Osteoblast (primary cell): ENCODE measurements at regions not wholly inside any gene's neighbourhood (a gene's known extent, or its start where the extent isn't known, plus 50 kb on each side); places are given as distances from the start of the nearest gene placed in this dataset.

Source experiments
- DNase-seq: peaks from one replicate; pipeline ENCODE4 v3.0.0; 2011; ENCODE audit warnings: low spot score, mixed read lengths; ENCODE audit not compliant: insufficient read length; ENCODE audit errors: missing footprints
- H2AFZ ChIP-seq: 2 replicates; pipeline ENCODE4 v1.6.0; 2011; ENCODE audit warnings: mild to moderate bottlenecking, low read length
- H3K27ac ChIP-seq: 2 replicates; pipeline ENCODE4 v1.5.1; 2011; ENCODE audit warnings: mild to moderate bottlenecking, low read depth, low read length, moderate library complexity
- H3K27me3 ChIP-seq: 2 replicates; pipeline ENCODE4 v1.6.0; 2012; ENCODE audit warnings: mild to moderate bottlenecking, control low read depth, inconsistent platforms, low read length, moderate library complexity; ENCODE audit not compliant: insufficient read depth
- H3K36me3 ChIP-seq: 2 replicates; pipeline ENCODE4 v1.5.1; 2011; ENCODE audit warnings: mild to moderate bottlenecking, low read length, control low read depth, moderate library complexity; ENCODE audit not compliant: insufficient read depth
- H3K4me1 ChIP-seq: 2 replicates; pipeline ENCODE4 v1.5.1; 2011; ENCODE audit warnings: mild to moderate bottlenecking, low read length, control low read depth, moderate library complexity; ENCODE audit not compliant: insufficient read depth
- H3K4me2 ChIP-seq: 2 replicates; pipeline ENCODE4 v1.6.0; 2011; ENCODE audit warnings: mild to moderate bottlenecking, low read length; ENCODE audit not compliant: insufficient read depth
- H3K4me3 ChIP-seq: fragments of 200-600 bp; sonication (generic); 3 replicates; pipeline ENCODE4 v1.5.1; 2012; ENCODE audit warnings: mild to moderate bottlenecking, low read length, inconsistent platforms; ENCODE audit not compliant: insufficient read depth
- H3K79me2 ChIP-seq: 2 replicates; pipeline ENCODE4 v1.6.0; 2012; ENCODE audit warnings: mild to moderate bottlenecking, low read length, control low read depth, inconsistent platforms; ENCODE audit not compliant: insufficient read depth
- H3K9me3 ChIP-seq: 2 replicates; pipeline ENCODE4 v1.5.1; 2011; ENCODE audit warnings: low read depth, low read length, control low read depth
- H4K20me1 ChIP-seq: 2 replicates; pipeline ENCODE4 v1.6.0; 2012; ENCODE audit warnings: mild to moderate bottlenecking, low read length, control low read depth; ENCODE audit not compliant: insufficient read depth
- CTCF ChIP-seq: IDR thresholded peaks from 2 replicates; pipeline ENCODE4 v1.5.1; 2011; ENCODE audit warnings: mild to moderate bottlenecking, low read depth, low read length, moderate library complexity; ENCODE audit errors: extremely low read depth

DNA sequence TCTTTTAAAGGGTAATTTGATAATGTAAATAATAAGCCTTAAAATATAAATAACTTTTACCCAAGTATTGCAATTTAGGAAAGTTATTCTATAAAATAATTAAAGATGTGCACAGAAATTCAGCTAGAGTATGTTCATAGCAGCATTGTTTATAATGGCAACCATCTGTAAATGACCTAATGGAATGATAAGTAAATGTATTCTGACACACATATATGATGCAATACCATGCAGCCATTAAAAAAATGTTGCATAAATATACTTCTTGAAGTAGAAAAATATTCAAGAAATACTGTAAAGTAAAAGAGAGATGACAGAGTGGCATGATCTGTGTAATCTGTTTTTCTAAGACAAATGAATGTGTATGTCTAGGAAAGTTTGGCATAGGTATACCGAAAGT is 545.7 kb downstream of the ZEB2 start:
- no peaks in the 10 kb centered on the region for H3K4me1 ChIP-seq
- no peak overlapping the region for H2AFZ ChIP-seq
- no peaks in the 10 kb centered on the region for H3K27me3 ChIP-seq
- H3K9me3 ChIP-seq: no peaks in the 10 kb centered on the region
- H3K79me2 ChIP-seq: no peaks in the 10 kb centered on the region
- H3K27ac ChIP-seq: no peak overlapping the region
- no peak for DNase-seq
- H3K4me3 ChIP-seq: no peak overlapping the region
- no peak for TF ChIP-seq CTCF
- no peaks in the 10 kb centered on the region for H3K36me3 ChIP-seq
- H4K20me1 ChIP-seq: no peaks in the 10 kb centered on the region
- H3K4me2 ChIP-seq: no peak overlapping the region

- no peaks in the 10 kb centered on the region for H3K4me1 ChIP-seq
- no peak for TF ChIP-seq CTCF
- H3K4me2 ChIP-seq: no peak overlapping the region
- no peaks in the 10 kb centered on the region for H3K79me2 ChIP-seq
- H3K36me3 ChIP-seq: no peaks in the 10 kb centered on the region
- no peak overlapping the region for H3K27ac ChIP-seq
- no peaks in the 10 kb centered on the region for H3K27me3 ChIP-seq
- H4K20me1 ChIP-seq: no peaks in the 10 kb centered on the region
- no peak overlapping the region for H3K4me3 ChIP-seq
- H2AFZ ChIP-seq: no peak overlapping the region
- DNase-seq: no peak
- H3K9me3 ChIP-seq: no peaks in the 10 kb centered on the region
These were observed 551.1 kb downstream of the ZEB2 start for GRCh38 chr2:143968860-143969259.

GRCh38 chr2:143968360-143968759 is 551.6 kb downstream of the ZEB2 start:
- Histone ChIP-seq H3K4me1 (no peaks in the 10 kb centered on the region), H3K9me3 (no peaks in the 10 kb centered on the region), H3K27ac (no peak overlapping the region), H3K36me3 (no peaks in the 10 kb centered on the region), H3K4me2 (no peak overlapping the region), H3K79me2 (no peaks in the 10 kb centered on the region), H3K27me3 (no peaks in the 10 kb centered on the region), H3K4me3 (no peak overlapping the region), H2AFZ (no peak overlapping the region), H4K20me1 (no peaks in the 10 kb centered on the region)
- no peak for DNase-seq
- no peak for TF ChIP-seq CTCF

GRCh38 chr2:143965493-143966164 is 554.3 kb downstream of the ZEB2 start:
- no peak overlapping the region for H3K4me3 ChIP-seq
- no peak for TF ChIP-seq CTCF

More at GRCh38 chr2:143965493-143966164, 554.3 kb downstream of the ZEB2 start:
- Histone ChIP-seq H3K9me3 (no peaks in the 10 kb centered on the region), H3K4me1 (no peaks in the 10 kb centered on the region), H3K4me2 (no peak overlapping the region), H3K36me3 (no peaks in the 10 kb centered on the region), H2AFZ (no peak overlapping the region), H3K27ac (no peak overlapping the region), H3K79me2 (no peaks in the 10 kb centered on the region), H4K20me1 (no peaks in the 10 kb centered on the region), H3K27me3 (no peaks in the 10 kb centered on the region)
- DNase-seq: no peak
